ENCODE measurements at regions not wholly inside any gene's neighbourhood (a gene's known extent, or its start where the extent isn't known, plus 50 kb on each side); places are given as distances from the start of the nearest gene placed in this dataset.
"Not testable (repeated sequence)": the region's sequence is repeated elsewhere in the genome, so short reads cannot be mapped to it uniquely, and the experiment has no call there.

GRCh38 chr10:3373374-3374027 is 200.9 kb upstream of the PITRM1 start:
- not testable (repeated sequence) for TF ChIP-seq CTCF (conservative IDR thresholded peaks at IDR 0.05; ENCODE audit: low read length); EZH2phosphoT487 (IDR thresholded peaks at IDR 0.05; ENCODE audit: borderline replicate concordance)
